Activated naive CD4-positive, alpha-beta T cell treated with anti-CD3 and anti-CD28 coated beads, Interleukin-2, amount 10 ng/mL, durations not matched to agents 7 days and 5 days (primary cell): ENCODE measurements at regions not wholly inside any gene's neighbourhood (a gene's known extent, or its start where the extent isn't known, plus 50 kb on each side); places are given as distances from the start of the nearest gene placed in this dataset.
"Not testable (repeated sequence)": the region's sequence is repeated elsewhere in the genome, so short reads cannot be mapped to it uniquely, and the experiment has no call there.

Experiments
- CTCF ChIA-PET: fragments of 350-600 bp; sonication (Branson Sonifier 250); formaldehyde crosslinking; loops from one replicate; lab custom pipeline; 2021; ENCODE audit warnings: antibody characterized with exemption; lab: Charles Lee
- DNase-seq: peaks from one replicate; pipeline ENCODE4 v3.0.0-alpha.2; 2020
- H3K27ac Mint-ChIP-seq: one replicate; pipeline ENCODE4 v1.8.0; 2021; ENCODE audit warnings: mild to moderate bottlenecking, moderate library complexity, mixed read lengths
- H3K27me3 Mint-ChIP-seq: one replicate; pipeline ENCODE4 v1.8.0; 2021; ENCODE audit warnings: mild to moderate bottlenecking, mixed read lengths
- H3K36me3 Mint-ChIP-seq: one replicate; pipeline ENCODE4 v1.8.0; 2021; ENCODE audit warnings: mixed read lengths
- H3K4me1 Mint-ChIP-seq: one replicate; pipeline ENCODE4 v1.8.0; 2021; ENCODE audit warnings: mixed read lengths
- H3K4me3 Mint-ChIP-seq: one replicate; pipeline ENCODE4 v1.8.0; 2021; ENCODE audit warnings: mild to moderate bottlenecking, moderate library complexity, mixed read lengths
- H3K9me3 Mint-ChIP-seq: one replicate; pipeline ENCODE4 v1.8.0; 2021; ENCODE audit warnings: mixed read lengths

DNA sequence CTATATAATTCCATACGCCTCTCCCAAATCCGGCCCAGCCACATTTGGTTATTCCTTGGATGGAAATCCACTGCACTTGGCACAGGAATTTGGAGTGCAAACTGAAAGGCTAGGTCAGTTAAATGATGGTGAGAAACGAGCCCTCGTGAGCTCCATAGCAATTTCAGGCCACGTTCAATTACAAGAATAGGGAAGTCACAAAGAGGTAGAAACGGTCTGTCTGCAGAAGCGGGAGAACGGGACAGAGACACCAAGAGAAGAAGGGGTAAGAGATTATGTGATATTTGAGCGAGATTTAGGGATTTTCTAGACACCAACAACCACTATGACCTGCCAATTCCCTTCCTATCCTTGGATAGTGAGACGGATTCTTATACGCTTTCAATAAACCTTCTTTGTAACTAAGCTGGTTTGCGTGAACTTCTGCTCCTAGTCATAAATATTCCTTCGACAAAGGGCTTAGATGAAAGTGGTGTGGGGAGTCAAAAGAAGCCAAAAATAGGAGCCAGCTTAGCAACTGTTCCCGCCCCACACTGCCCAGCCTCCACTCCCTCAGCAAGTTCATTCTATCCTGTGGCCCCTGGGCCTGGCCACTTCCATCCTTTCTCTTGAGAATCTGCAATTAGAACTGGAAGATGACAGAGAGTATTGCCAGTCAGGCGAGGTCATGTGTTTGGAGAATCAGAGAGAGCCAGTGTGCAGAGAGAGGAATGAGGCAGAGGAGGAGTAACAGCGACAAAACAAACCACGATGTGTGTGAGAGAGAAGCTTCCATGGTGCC, 118.4 kb downstream of the ZNF608 start:
- DNase-seq, result no peak
- H3K4me1 Mint-ChIP-seq, result no peaks in the 10 kb centered on the region
- no peaks in the 10 kb centered on the region for H3K9me3 Mint-ChIP-seq
- H3K27ac Mint-ChIP-seq, result no peak overlapping the region
- H3K36me3 Mint-ChIP-seq, result no peaks in the 10 kb centered on the region
- H3K27me3 Mint-ChIP-seq, result no peaks in the 10 kb centered on the region
- CTCF ChIA-PET, result no interaction called here
- no peak overlapping the region for H3K4me3 Mint-ChIP-seq

- Mint-ChIP-seq H3K27ac (no peak overlapping the region), H3K9me3 (no peaks in the 10 kb centered on the region), H3K36me3 (no peaks in the 10 kb centered on the region), H3K27me3 (no peaks in the 10 kb centered on the region), H3K4me3 (no peak overlapping the region), H3K4me1 (no peaks in the 10 kb centered on the region)
- no peak for DNase-seq
- CTCF ChIA-PET, result no interaction called here
Measured at GRCh38 chr5:124626053-124626452, 120.4 kb downstream of the ZNF608 start.

GRCh38 chr5:124623265-124623664, 123.2 kb downstream of the ZNF608 start:
- H3K4me3 Mint-ChIP-seq, result no peak overlapping the region
- no peak for DNase-seq
- H3K4me1 Mint-ChIP-seq, result no peaks in the 10 kb centered on the region
- no peak overlapping the region for H3K27ac Mint-ChIP-seq
- no peaks in the 10 kb centered on the region for H3K27me3 Mint-ChIP-seq
- no peaks in the 10 kb centered on the region for H3K9me3 Mint-ChIP-seq
- CTCF ChIA-PET, result no interaction called here
- no peaks in the 10 kb centered on the region for H3K36me3 Mint-ChIP-seq

DNA sequence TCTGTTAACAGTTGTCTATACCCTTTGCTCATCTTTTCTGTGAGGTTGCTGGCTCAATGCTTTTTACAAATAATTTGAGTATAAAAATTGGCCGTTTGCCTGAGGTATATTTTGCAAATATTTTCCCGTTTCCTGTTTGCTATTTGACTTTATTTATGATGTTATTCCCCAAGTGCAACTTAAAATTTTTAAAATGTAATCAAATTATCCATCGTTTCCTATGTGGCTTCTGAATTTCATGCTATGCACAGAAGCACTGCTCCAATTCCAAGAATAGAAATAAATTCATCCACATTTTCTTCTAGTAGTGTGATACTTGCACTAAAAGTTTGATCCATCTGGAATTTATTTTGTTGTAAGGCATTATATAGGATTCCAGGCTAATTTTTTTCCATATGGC, 123.6 kb downstream of the ZNF608 start:
- CTCF ChIA-PET, result no interaction called here
- no peak for DNase-seq
- Mint-ChIP-seq H3K4me1 (no peaks in the 10 kb centered on the region), H3K36me3 (no peaks in the 10 kb centered on the region), H3K27me3 (no peaks in the 10 kb centered on the region), H3K4me3 (no peak overlapping the region), H3K9me3 (no peaks in the 10 kb centered on the region), H3K27ac (no peak overlapping the region)

- DNase-seq, result no peak
- Mint-ChIP-seq H3K27me3 (no peaks in the 10 kb centered on the region), H3K9me3 (no peaks in the 10 kb centered on the region), H3K27ac (no peak overlapping the region), H3K36me3 (no peaks in the 10 kb centered on the region), H3K4me3 (no peak overlapping the region), H3K4me1 (no peaks in the 10 kb centered on the region)
- CTCF ChIA-PET, result no interaction called here
Measured at GRCh38 chr5:124621279-124621678, 125.2 kb downstream of the ZNF608 start.

- DNase-seq, result no peak
- Mint-ChIP-seq H3K9me3 (no peaks in the 10 kb centered on the region), H3K27me3 (no peaks in the 10 kb centered on the region), H3K27ac (no peak overlapping the region), H3K4me3 (no peak overlapping the region), H3K36me3 (no peaks in the 10 kb centered on the region), H3K4me1 (no peaks in the 10 kb centered on the region)
- CTCF ChIA-PET, result no interaction called here
Measured at GRCh38 chr5:124620743-124621142, 125.7 kb downstream of the ZNF608 start.

- no peak for DNase-seq
- no peak overlapping the region for H3K4me3 Mint-ChIP-seq
- H3K9me3 Mint-ChIP-seq, result no peaks in the 10 kb centered on the region
- H3K27me3 Mint-ChIP-seq, result no peaks in the 10 kb centered on the region
- H3K27ac Mint-ChIP-seq, result no peak overlapping the region
- no peaks in the 10 kb centered on the region for H3K36me3 Mint-ChIP-seq
- CTCF ChIA-PET, result no interaction called here
- no peaks in the 10 kb centered on the region for H3K4me1 Mint-ChIP-seq
Measured at GRCh38 chr5:124619121-124619520, 127.3 kb downstream of the ZNF608 start.

- no peak overlapping the region for H3K4me3 Mint-ChIP-seq
- no peaks in the 10 kb centered on the region for H3K27me3 Mint-ChIP-seq
- CTCF ChIA-PET, result no interaction called here
- no peaks in the 10 kb centered on the region for H3K9me3 Mint-ChIP-seq
- H3K36me3 Mint-ChIP-seq, result no peaks in the 10 kb centered on the region
- no peaks in the 10 kb centered on the region for H3K4me1 Mint-ChIP-seq
- H3K27ac Mint-ChIP-seq, result no peak overlapping the region
- no peak for DNase-seq
Measured at GRCh38 chr5:124617787-124618186, 128.7 kb downstream of the ZNF608 start.

DNA sequence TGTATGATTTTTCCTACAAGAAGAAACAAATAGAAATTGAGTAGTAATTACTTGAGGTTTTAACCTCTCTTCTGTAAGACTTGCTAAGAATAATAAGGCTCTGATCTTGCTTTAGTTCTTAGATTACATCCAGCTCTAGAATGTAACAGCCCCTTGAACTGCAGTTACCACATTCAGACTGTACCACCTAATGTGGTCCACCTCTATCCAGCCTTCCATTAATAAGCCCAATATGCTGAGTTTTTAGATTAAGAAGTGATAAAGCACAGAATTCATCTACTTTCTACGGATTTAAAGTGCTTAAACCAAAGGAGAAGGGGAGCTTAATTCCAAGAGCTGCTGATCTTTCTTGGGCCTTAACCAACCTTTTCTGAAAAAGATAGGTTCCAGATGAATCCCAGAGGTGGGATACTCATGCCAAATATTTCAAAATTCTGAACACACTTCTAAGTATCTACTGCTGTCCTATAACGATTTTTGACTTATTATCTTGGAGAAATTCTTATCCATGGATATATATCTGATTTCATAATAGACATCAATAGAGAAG, 131.5 kb downstream of the ZNF608 start:
- Mint-ChIP-seq H3K4me3 (no peak overlapping the region), H3K27ac (no peak overlapping the region), H3K36me3 (no peaks in the 10 kb centered on the region), H3K27me3 (no peaks in the 10 kb centered on the region), H3K9me3 (no peaks in the 10 kb centered on the region), H3K4me1 (no peaks in the 10 kb centered on the region)
- CTCF ChIA-PET, result no interaction called here
- no peak for DNase-seq

- DNase-seq, result no peak
- Mint-ChIP-seq H3K4me3 (no peak overlapping the region), H3K9me3 (no peaks in the 10 kb centered on the region), H3K36me3 (no peaks in the 10 kb centered on the region), H3K4me1 (no peaks in the 10 kb centered on the region), H3K27ac (no peak overlapping the region), H3K27me3 (no peaks in the 10 kb centered on the region)
- CTCF ChIA-PET, result no interaction called here
Measured at GRCh38 chr5:124614105-124614504, 132.3 kb downstream of the ZNF608 start.

DNA sequence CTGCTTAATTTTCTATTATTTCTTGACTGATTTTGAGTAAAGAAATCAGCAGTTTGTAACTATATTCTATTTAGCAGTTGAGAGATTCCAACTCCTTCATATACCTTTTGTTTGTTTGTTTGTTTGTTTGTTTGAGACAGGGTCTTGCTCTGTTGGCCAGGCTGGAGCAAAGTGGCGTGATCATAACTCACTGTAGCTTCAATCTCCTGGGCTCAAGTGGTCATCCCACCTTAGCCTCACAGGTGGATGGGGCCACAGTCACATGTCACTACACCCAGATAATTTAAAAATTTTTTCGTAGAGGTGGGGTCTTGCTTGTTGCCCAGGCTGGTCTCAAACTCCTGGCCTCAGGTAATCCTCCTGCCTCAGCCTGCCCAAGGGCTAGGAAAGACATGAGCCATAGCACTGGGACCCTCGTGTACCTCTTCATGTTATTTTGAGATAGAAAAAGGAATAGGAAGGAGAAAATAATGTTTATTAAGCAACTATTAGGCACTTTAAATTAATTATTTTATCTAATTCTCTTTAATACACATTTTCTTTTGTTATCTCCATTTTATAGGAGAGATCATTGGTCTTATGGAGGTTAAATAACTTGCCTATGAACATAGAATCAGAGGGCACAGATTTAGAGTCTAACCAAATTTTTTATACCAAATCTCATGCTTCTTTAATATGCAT, 133.0 kb downstream of the ZNF608 start:
- H3K36me3 Mint-ChIP-seq, result no peaks in the 10 kb centered on the region
- H3K27ac Mint-ChIP-seq, result no peak overlapping the region
- DNase-seq, result no peak
- no peak overlapping the region for H3K4me3 Mint-ChIP-seq
- H3K4me1 Mint-ChIP-seq, result no peaks in the 10 kb centered on the region
- no peaks in the 10 kb centered on the region for H3K27me3 Mint-ChIP-seq
- H3K9me3 Mint-ChIP-seq, result no peaks in the 10 kb centered on the region
- CTCF ChIA-PET, result no interaction called here

DNA sequence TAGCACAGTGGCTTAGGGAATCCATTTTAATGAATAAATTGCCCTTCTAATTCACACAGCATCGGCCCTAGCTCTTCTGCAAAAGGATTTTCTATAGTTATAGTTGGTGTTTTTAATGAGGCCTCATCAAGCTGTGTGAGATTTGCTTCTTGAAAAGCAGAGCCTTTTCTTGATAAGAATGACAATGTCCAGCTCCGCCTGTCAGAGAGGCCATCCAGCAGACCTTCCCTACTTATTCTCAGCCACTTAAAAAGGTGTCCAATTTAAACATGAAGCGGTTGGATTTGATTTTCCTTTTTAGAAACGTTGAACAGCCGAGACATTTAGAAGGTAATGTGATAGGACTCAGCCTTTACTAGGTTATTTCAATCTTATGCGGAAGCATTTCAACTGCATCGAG, 134.4 kb downstream of the ZNF608 start:
- no peak for DNase-seq
- Mint-ChIP-seq H3K36me3 (no peaks in the 10 kb centered on the region), H3K27me3 (no peaks in the 10 kb centered on the region), H3K4me1 (no peaks in the 10 kb centered on the region), H3K27ac (no peak overlapping the region), H3K9me3 (no peaks in the 10 kb centered on the region), H3K4me3 (no peak overlapping the region)
- CTCF ChIA-PET, result no interaction called here

GRCh38 chr5:124611262-124611661, 135.2 kb downstream of the ZNF608 start:
- H3K9me3 Mint-ChIP-seq, DNase-seq, H3K27ac Mint-ChIP-seq, H3K27me3 Mint-ChIP-seq, CTCF ChIA-PET, H3K4me1 Mint-ChIP-seq, H3K36me3 Mint-ChIP-seq, H3K4me3 Mint-ChIP-seq: not testable (repeated sequence)

- not testable (repeated sequence) for H3K27me3 Mint-ChIP-seq, H3K9me3 Mint-ChIP-seq
Measured at GRCh38 chr5:124609685-124610084, 136.8 kb downstream of the ZNF608 start.

DNA sequence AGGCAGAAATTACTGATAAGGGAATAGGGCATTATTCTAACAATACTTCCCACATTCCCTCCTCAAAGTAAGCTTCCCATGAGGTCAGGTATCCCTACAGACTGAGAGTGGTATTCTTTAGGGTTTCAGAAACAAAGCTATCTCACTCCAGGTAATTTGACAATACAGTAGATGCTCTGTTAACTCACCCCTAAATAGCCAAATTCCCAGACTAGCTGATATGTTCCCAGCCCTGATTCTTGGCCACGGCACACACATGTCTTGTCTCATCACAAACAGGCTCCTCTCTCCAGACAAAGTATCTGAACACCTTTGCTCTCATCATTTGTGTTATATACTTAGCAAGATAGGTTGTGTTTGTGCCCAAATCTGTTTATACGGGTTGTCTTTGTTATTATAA, 139.9 kb downstream of the ZNF608 start:
- CTCF ChIA-PET, result no interaction called here
- no peaks in the 10 kb centered on the region for H3K36me3 Mint-ChIP-seq
- H3K27me3 Mint-ChIP-seq, result no peaks in the 10 kb centered on the region
- no peak overlapping the region for H3K27ac Mint-ChIP-seq
- no peaks in the 10 kb centered on the region for H3K9me3 Mint-ChIP-seq
- DNase-seq, result no peak
- H3K4me1 Mint-ChIP-seq, result no peaks in the 10 kb centered on the region
- no peak overlapping the region for H3K4me3 Mint-ChIP-seq

More at GRCh38 chr5:124609685-124610084, 136.8 kb downstream of the ZNF608 start:
- H3K4me3 Mint-ChIP-seq, H3K4me1 Mint-ChIP-seq, CTCF ChIA-PET, H3K27ac Mint-ChIP-seq, DNase-seq, H3K36me3 Mint-ChIP-seq: not testable (repeated sequence)
